Activated CD4-positive, alpha-beta T cell treated with anti-CD3 and anti-CD28 coated beads, Interleukin-10, Interleukin-2, amounts not matched to agents 100 ng/mL and 50 ng/mL, durations not matched to agents 16 hours and 8 hours (primary cell): ENCODE measurements at regions not wholly inside any gene's neighbourhood (a gene's known extent, or its start where the extent isn't known, plus 50 kb on each side); places are given as distances from the start of the nearest gene placed in this dataset.
"Not testable (repeated sequence)": the region's sequence is repeated elsewhere in the genome, so short reads cannot be mapped to it uniquely, and the experiment has no call there.

ENCODE experiments used
- DNase-seq: peaks from one replicate; pipeline ENCODE4 v3.0.0-alpha.2; 2020

GRCh38 chr3:194888062-194888461 lies 202.4 kb downstream of the FAM43A start:
- DNase-seq = not testable (repeated sequence)

- DNase-seq = no peak
Measured at GRCh38 chr3:194888916-194889315, 203.2 kb downstream of the FAM43A start.

- DNase-seq = no peak
Measured at GRCh38 chr3:194890091-194890490, 204.4 kb downstream of the FAM43A start.

GRCh38 chr3:194893121-194893987 lies 207.7 kb downstream of the FAM43A start:
- peak; percentile 71 for DNase-seq

- DNase-seq = no peak
Measured at GRCh38 chr3:194894538-194894937, 208.9 kb downstream of the FAM43A start.

GRCh38 chr3:194900854-194901522 lies 215.3 kb downstream of the FAM43A start:
- no peak for DNase-seq

GRCh38 chr3:194903447-194903846 lies 217.8 kb downstream of the FAM43A start:
- not testable (repeated sequence) for DNase-seq

GRCh38 chr3:194904999-194905398 lies 219.3 kb downstream of the FAM43A start:
- DNase-seq = not testable (repeated sequence)

- DNase-seq = peak; percentile 8
Measured at GRCh38 chr3:194905696-194906095, 220.0 kb downstream of the FAM43A start.

GRCh38 chr3:194906229-194906629 lies 220.5 kb downstream of the FAM43A start:
- DNase-seq = peak; percentile 3

- DNase-seq = peak; percentile 3
Measured at GRCh38 chr3:194906970-194907629, 221.4 kb downstream of the FAM43A start.

- DNase-seq = no peak
Measured at GRCh38 chr3:194907811-194908210, 222.1 kb downstream of the FAM43A start.

- DNase-seq = no peak
Measured at GRCh38 chr3:194908496-194908895, 222.8 kb downstream of the FAM43A start.

- no peak for DNase-seq
Measured at GRCh38 chr3:194908972-194909371, 223.3 kb downstream of the FAM43A start.

- no peak for DNase-seq
Measured at GRCh38 chr3:194910414-194910984, 224.8 kb downstream of the FAM43A start.

- DNase-seq = no peak
Measured at GRCh38 chr3:194913316-194913715, 227.6 kb downstream of the FAM43A start.

- not testable (repeated sequence) for DNase-seq
Measured at GRCh38 chr3:194924889-194925288, 239.2 kb downstream of the FAM43A start.

- no peak for DNase-seq
Measured at GRCh38 chr3:194925614-194926013, 239.9 kb downstream of the FAM43A start.

GRCh38 chr3:194928227-194928626 lies 242.5 kb downstream of the FAM43A start:
- DNase-seq = no peak

GRCh38 chr3:194928831-194929577 lies 243.3 kb downstream of the FAM43A start:
- no peak for DNase-seq

GRCh38 chr3:194929578-194929960 lies 243.9 kb downstream of the FAM43A start:
- no peak for DNase-seq

- no peak for DNase-seq
Measured at GRCh38 chr3:194930377-194931204, 244.9 kb downstream of the FAM43A start.
